Endothelial cell of umbilical vein (primary cell): ENCODE measurements at regions not wholly inside any gene's neighbourhood (a gene's known extent, or its start where the extent isn't known, plus 50 kb on each side); places are given as distances from the start of the nearest gene placed in this dataset.

ENCODE experiments used
- BruUV-seq: library from RNA; stranded (reverse); fragments of 400-500 nt; replicated peaks from 2 replicates; lab custom pipeline; 2021; lab: Mats Ljungman, UMichigan
- CTCF ChIA-PET: fragments of 300-600, 350-600 bp; sonication (Branson Sonifier 250); formaldehyde crosslinking; loops from one replicate; lab custom pipeline; 2021; ENCODE audit warnings: antibody characterized with exemption, inconsistent platforms; lab: Charles Lee
- POLR2A ChIA-PET: fragments of 300-600, 350-600 bp; sonication (Branson Sonifier 250); formaldehyde crosslinking; loops from one replicate; lab custom pipeline; 2021; ENCODE audit warnings: antibody characterized with exemption, inconsistent platforms; lab: Charles Lee
- DNase-seq: peaks from one replicate; pipeline ENCODE4 v3.0.0-alpha.2; 2011; ENCODE audit warnings: low read depth, low spot score
- FAIRE-seq: peaks from 2 replicates; lab custom pipeline; 2011; peaks lifted over from hg19 to GRCh38; lab: Jason Lieb, UNC
- H2AFZ ChIP-seq: 2 replicates; pipeline ENCODE4 v1.6.0; 2012; ENCODE audit warnings: low read depth, low read length, control low read depth, inconsistent platforms
- H3K27ac ChIP-seq: 2 replicates; pipeline ENCODE4 v1.5.1; 2011; ENCODE audit warnings: low read depth, mild to moderate bottlenecking, control low read depth, low read length, moderate library complexity; ENCODE audit not compliant: insufficient read depth
- H3K27me3 ChIP-seq, 2 experiments: 2 replicates each; pipeline versions ENCODE4 v1.6.0 to v1.6.1; 2011; ENCODE audit warnings: low read length in 2 of 2, mixed read lengths in 1 of 2; ENCODE audit not compliant: control insufficient read depth in 2 of 2, insufficient read depth in 2 of 2
- H3K36me3 ChIP-seq, 2 experiments: 2 replicates in 1 of 2; 3 replicates in 1 of 2; pipeline ENCODE4 v1.5.1; 2011; ENCODE audit warnings: low read length in 2 of 2, mild to moderate bottlenecking in 1 of 2, moderate library complexity in 1 of 2; ENCODE audit not compliant: control insufficient read depth in 2 of 2, insufficient read depth in 2 of 2; ENCODE audit errors: extremely low read depth in 1 of 2
- H3K4me1 ChIP-seq: 3 replicates; pipeline ENCODE4 v1.5.1; 2011; ENCODE audit warnings: mild to moderate bottlenecking, low read length; ENCODE audit not compliant: control insufficient read depth, insufficient read depth; ENCODE audit errors: extremely low read depth
- H3K4me2 ChIP-seq: 2 replicates; pipeline ENCODE4 v1.6.1; 2011; ENCODE audit warnings: low read length, control low read depth, mixed read lengths; ENCODE audit not compliant: insufficient read depth
- H3K4me3 ChIP-seq, 3 experiments: fragments of 200-600 bp in 1 of 3; sonication (generic), shearing (Covaris generic) in 1 of 3; replicated peaks in 1 of 3; 2 replicates each; pipeline ENCODE4 v1.5.1; 2011 to 2016; ENCODE audit warnings: control low read depth in 3 of 3, low read length in 3 of 3, mild to moderate bottlenecking in 2 of 3, inconsistent platforms in 1 of 3, low read depth in 1 of 3, moderate library complexity in 1 of 3; ENCODE audit not compliant: insufficient read depth in 1 of 3
- H3K79me2 ChIP-seq: 2 replicates; pipeline ENCODE4 v1.6.0; 2012; ENCODE audit warnings: low read length, inconsistent platforms; ENCODE audit not compliant: control insufficient read depth, insufficient read depth
- H3K9ac ChIP-seq: replicated peaks from 2 replicates; pipeline ENCODE3; 2011; ENCODE audit warnings: low read length, control low read depth; ENCODE audit not compliant: insufficient read depth; ENCODE audit errors: extremely low read depth
- H3K9me1 ChIP-seq: replicated peaks from 3 replicates; pipeline ENCODE4 v1.6.0; 2011; ENCODE audit warnings: mild to moderate bottlenecking, low read length; ENCODE audit not compliant: control insufficient read depth, insufficient read depth; ENCODE audit errors: extremely low read depth
- H3K9me3 ChIP-seq: replicated peaks from 2 replicates; pipeline ENCODE4 v1.5.1; 2012; ENCODE audit warnings: low read length, inconsistent platforms; ENCODE audit not compliant: control insufficient read depth, insufficient read depth
- H4K20me1 ChIP-seq: replicated peaks from 2 replicates; pipeline ENCODE3; 2011; ENCODE audit warnings: mild to moderate bottlenecking, low read length; ENCODE audit not compliant: control insufficient read depth, insufficient read depth; ENCODE audit errors: extremely low read depth
- CTCF ChIP-seq, 2 donors: IDR thresholded peaks; 1 replicate in 1 of 2; 2 replicates in 1 of 2; pipeline ENCODE4 v1.5.1; 2011; ENCODE audit warnings: low read length in 2 of 2, mild to moderate bottlenecking in 2 of 2, moderate library complexity in 2 of 2, control low read depth in 1 of 2, inconsistent platforms in 1 of 2, low read depth in 1 of 2; ENCODE audit not compliant: insufficient read depth in 1 of 2; ENCODE audit errors: extremely low read depth in 1 of 2
- EZH2 ChIP-seq: IDR thresholded peaks from 2 replicates; pipeline ENCODE4 v1.6.1; 2012; ENCODE audit warnings: borderline replicate concordance, low read depth, mild to moderate bottlenecking, moderate library complexity, low read length, inconsistent platforms; ENCODE audit not compliant: severe bottlenecking
- JUN ChIP-seq: IDR thresholded peaks from 2 replicates; pipeline ENCODE4 v1.6.1; 2011; ENCODE audit warnings: borderline replicate concordance, low read depth; ENCODE audit not compliant: insufficient read length, insufficient read depth
- MYC ChIP-seq: IDR thresholded peaks from one replicate; pipeline ENCODE4 v1.6.1; 2011; ENCODE audit warnings: mild to moderate bottlenecking, low read depth, low read length
- POLR2A ChIP-seq: IDR thresholded peaks from 2 replicates; pipeline ENCODE4 v1.6.1; 2012; ENCODE audit warnings: low read depth, mild to moderate bottlenecking, control low read depth, low read length
- POLR2AphosphoS5 ChIP-seq: IDR thresholded peaks from 2 replicates; pipeline ENCODE4 v1.6.1; 2012; ENCODE audit warnings: low read depth, mild to moderate bottlenecking, control low read depth, low read length, moderate library complexity; ENCODE audit not compliant: insufficient read depth
- dilution Hi-C: fragments of 300-500 bp; cut with MboI; formaldehyde crosslinking; loops from one replicate; pipeline ENCODE4 v1.15.0; 2019; ENCODE audit warnings: low sequenced_read_pairs; ENCODE audit not compliant: extremely low pct_ligation_motif_present
- intact Hi-C: fragments of 100-400 bp; cut with micrococcal nuclease; formaldehyde crosslinking; loops from one replicate; pipeline ENCODE4 v1.10.0; 2022
- TF ChIP-seq, protein P1 (sequence below): IDR thresholded peaks from 2 replicates; pipeline ENCODE4 v1.6.1; 2011; ENCODE audit not compliant: insufficient read depth, insufficient read length

- H3K9ac ChIP-seq, result no peak overlapping the region
- intact Hi-C loops, result no loop called here
- ChIA-PET POLR2A (no interaction called here), CTCF (interaction anchor here (1.6 kb wide), 1 partner anchor 9 kb away, joined by 3 read pairs; no protein-coding TSS in a partner anchor)
- no peaks in the 10 kb centered on the region for H3K9me1 ChIP-seq
- H3K27ac ChIP-seq, result no peak overlapping the region
- H2AFZ ChIP-seq, result no peak overlapping the region
- H3K9me3 ChIP-seq, result no peaks in the 10 kb centered on the region
- no peaks in the 10 kb centered on the region for H3K79me2 ChIP-seq
- no TSS peak for BruUV-seq
- FAIRE-seq (no peak), DNase-seq (no peak)
- no peaks in the 10 kb centered on the region for H3K4me1 ChIP-seq
- no peak overlapping the region for H3K4me3 ChIP-seq
- H3K36me3 ChIP-seq, result no peaks in the 10 kb centered on the region
- dilution Hi-C loops, result no loop called here
- H3K4me2 ChIP-seq, result no peak overlapping the region
- H4K20me1 ChIP-seq, result no peaks in the 10 kb centered on the region
- TF ChIP-seq POLR2AphosphoS5 (no peak), EZH2 (no peak), JUN (no peak), MYC (no peak), POLR2A (no peak), CTCF (IDR thresholded peaks at IDR 0.05; ENCODE audit: extremely low read depth in 1 of 2, insufficient read depth in 1 of 2, low read depth in 1 of 2, low read length in 2 of 2) (no peak)
- TF ChIP-seq, protein P1, sequence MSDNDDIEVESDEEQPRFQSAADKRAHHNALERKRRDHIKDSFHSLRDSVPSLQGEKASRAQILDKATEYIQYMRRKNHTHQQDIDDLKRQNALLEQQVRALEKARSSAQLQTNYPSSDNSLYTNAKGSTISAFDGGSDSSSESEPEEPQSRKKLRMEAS, result no peak
- no peaks in the 10 kb centered on the region for H3K27me3 ChIP-seq
Observed at GRCh38 chr18:22634464-22634863, 216.7 kb upstream of the CTAGE1 start.
